HEK293T (cell line): ENCODE measurements at regions not wholly inside any gene's neighbourhood (a gene's known extent, or its start where the extent isn't known, plus 50 kb on each side); places are given as distances from the start of the nearest gene placed in this dataset.

Experiments used
- CTCF ChIA-PET: fragments of 350-600 bp; formaldehyde crosslinking; extraction: SDS; loops from one replicate; lab custom pipeline; 2021; ENCODE audit warnings: antibody characterized with exemption, inconsistent platforms; lab: Yijun Ruan, JAX
- POLR2A ChIA-PET: fragments of 350-600 bp; formaldehyde crosslinking; extraction: SDS; loops from one replicate; lab custom pipeline; 2020; ENCODE audit warnings: antibody characterized with exemption, inconsistent platforms; lab: Yijun Ruan, JAX
- DNase-seq: peaks from one replicate; pipeline ENCODE4 v3.0.0; 2012; ENCODE audit warnings: mixed read lengths; ENCODE audit errors: extremely low spot score
- ARNT ChIP-seq: fragments of 450-650 bp; IDR thresholded peaks from 2 replicates; pipeline ENCODE4 v1.6.1; 2017; ENCODE audit warnings: mild to moderate bottlenecking
- BHLHE40 ChIP-seq: fragments of 450-650 bp; IDR thresholded peaks from 2 replicates; pipeline ENCODE4 v1.6.1; 2016; ENCODE audit warnings: mild to moderate bottlenecking, moderate library complexity, borderline replicate concordance
- CTBP1 ChIP-seq: fragments of 450-650 bp; IDR thresholded peaks from 2 replicates; pipeline ENCODE4 v1.6.1; 2016; ENCODE audit warnings: borderline replicate concordance
- ELF4 ChIP-seq: fragments of 450-650 bp; IDR thresholded peaks from 2 replicates; pipeline ENCODE4 v1.6.1; 2017; ENCODE audit warnings: antibody characterized with exemption
- FOXA1 ChIP-seq: fragments of 450-650 bp; IDR thresholded peaks from 2 replicates; pipeline ENCODE4 v1.6.1; 2016; ENCODE audit warnings: mild to moderate bottlenecking
- FOXK2 ChIP-seq: fragments of 450-650 bp; IDR thresholded peaks from 2 replicates; pipeline ENCODE4 v1.6.1; 2016; ENCODE audit warnings: mild to moderate bottlenecking
- FOXM1 ChIP-seq: fragments of 450-650 bp; IDR thresholded peaks from 2 replicates; pipeline ENCODE4 v1.6.1; 2017; ENCODE audit warnings: mild to moderate bottlenecking, borderline replicate concordance
- HDGF ChIP-seq: fragments of 450-650 bp; IDR thresholded peaks from 2 replicates; pipeline ENCODE4 v1.6.1; 2017; ENCODE audit warnings: antibody characterized with exemption, borderline replicate concordance
- L3MBTL2 ChIP-seq: fragments of 450-650 bp; conservative IDR thresholded peaks from 2 replicates; pipeline ENCODE4 v1.6.1; 2016; ENCODE audit warnings: mild to moderate bottlenecking
- LEF1 ChIP-seq: fragments of 450-650 bp; IDR thresholded peaks from 2 replicates; pipeline ENCODE4 v1.6.1; 2017; ENCODE audit warnings: mild to moderate bottlenecking, borderline replicate concordance
- NFRKB ChIP-seq: fragments of 450-650 bp; IDR thresholded peaks from 2 replicates; pipeline ENCODE4 v1.6.1; 2016; ENCODE audit warnings: mild to moderate bottlenecking, moderate library complexity
- SP1 ChIP-seq: fragments of 450-650 bp; IDR thresholded peaks from 2 replicates; pipeline ENCODE4 v1.6.1; 2017
- SUZ12 ChIP-seq: fragments of 450-650 bp; IDR thresholded peaks from 2 replicates; pipeline ENCODE4 v1.6.1; 2016; ENCODE audit warnings: mild to moderate bottlenecking
- TARDBP ChIP-seq: fragments of 450-650 bp; IDR thresholded peaks from 2 replicates; pipeline ENCODE4 v1.6.1; 2016
- ZNF384 ChIP-seq: fragments of 450-650 bp; IDR thresholded peaks from 2 replicates; pipeline ENCODE4 v1.6.1; 2016
- TF ChIP-seq, protein P1 (sequence below): fragments of 450-650 bp; IDR thresholded peaks from 2 replicates; pipeline ENCODE4 v1.6.1; 2016

DNA sequence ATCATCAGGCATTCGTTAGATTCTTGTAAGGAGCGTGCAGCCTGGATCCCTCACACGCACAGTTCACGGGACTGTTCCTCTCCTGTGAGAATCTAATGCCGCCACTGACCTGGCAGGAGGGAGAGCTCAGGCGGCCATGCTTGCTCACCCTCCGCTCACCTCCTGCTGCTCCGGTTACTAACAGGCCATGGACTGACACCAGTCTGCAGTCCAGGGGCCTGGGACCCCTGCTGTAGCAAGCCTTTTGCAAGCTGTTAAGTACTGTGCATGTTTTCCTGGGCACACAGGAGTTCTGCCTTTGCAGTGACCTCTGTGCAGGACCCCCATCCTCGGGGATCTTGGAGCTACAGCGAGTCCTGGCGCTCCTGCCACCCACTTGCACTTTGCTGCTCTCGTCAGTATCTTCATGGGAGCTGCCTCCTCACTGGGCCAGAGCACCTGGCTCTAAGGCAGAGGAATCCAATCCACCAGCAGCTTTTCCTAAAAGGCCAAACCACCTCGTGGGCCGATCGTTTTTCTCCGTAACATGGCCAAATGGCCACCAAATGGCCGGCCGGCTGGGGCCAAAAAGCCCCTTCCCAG lies 230.6 kb downstream of the FOXL1 start:
- POLR2A ChIA-PET, result no interaction called here
- TF ChIP-seq LEF1 (no peak), SP1 (no peak), BHLHE40 (no peak), ELF4 (no peak), NFRKB (no peak), ARNT (no peak), CTBP1 (no peak), FOXM1 (no peak), SUZ12 (no peak), FOXK2 (no peak)
- TF ChIP-seq, protein P1, sequence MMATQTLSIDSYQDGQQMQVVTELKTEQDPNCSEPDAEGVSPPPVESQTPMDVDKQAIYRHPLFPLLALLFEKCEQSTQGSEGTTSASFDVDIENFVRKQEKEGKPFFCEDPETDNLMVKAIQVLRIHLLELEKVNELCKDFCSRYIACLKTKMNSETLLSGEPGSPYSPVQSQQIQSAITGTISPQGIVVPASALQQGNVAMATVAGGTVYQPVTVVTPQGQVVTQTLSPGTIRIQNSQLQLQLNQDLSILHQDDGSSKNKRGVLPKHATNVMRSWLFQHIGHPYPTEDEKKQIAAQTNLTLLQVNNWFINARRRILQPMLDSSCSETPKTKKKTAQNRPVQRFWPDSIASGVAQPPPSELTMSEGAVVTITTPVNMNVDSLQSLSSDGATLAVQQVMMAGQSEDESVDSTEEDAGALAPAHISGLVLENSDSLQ, result no peak

DNA sequence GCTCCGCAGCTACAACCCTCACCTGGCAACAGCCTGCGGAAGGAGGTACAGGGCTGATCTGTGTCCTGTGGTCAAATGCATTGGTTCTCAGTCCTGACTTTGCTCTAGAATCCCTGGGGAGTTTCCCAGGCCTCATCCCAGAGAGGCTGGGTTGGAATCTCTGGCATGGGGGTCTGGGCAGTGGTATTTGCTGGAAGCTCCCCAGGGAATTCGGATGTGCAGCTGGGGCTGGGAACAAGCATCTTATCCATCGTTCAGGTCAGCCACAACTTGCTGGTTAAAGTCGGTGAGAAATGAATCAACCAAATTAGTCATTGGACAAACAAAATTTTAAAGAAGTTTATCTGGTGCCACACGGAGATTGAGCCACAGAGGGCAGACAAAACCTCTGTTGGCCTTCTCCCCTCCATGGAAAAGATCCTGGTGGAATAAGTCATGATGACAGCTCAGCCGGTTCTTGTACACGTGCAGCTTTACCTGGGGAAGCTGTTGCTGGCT lies 231.2 kb downstream of the FOXL1 start:
- CTCF ChIA-PET, result no interaction called here

More for the DNA sequence above, 230.6 kb downstream of the FOXL1 start:
- no peak for DNase-seq
- CTCF ChIA-PET, result no interaction called here

DNA sequence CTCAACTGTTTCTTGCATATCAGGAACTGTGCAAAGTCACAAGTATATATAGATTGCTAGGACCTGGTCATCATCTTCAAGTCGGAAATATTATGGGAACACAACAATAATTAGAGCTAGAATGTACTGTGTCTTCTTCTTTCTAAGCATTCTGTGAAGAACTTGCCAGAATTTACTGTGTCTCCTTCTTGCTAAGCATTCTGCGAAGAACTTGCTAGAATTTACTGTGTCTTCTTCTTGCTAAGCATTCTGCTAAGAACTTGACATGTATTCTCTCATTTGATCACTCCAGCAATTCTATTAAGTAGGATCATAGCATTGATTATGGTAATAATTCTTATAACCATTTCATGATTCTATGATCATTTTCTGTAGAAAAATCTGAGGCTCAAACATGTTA lies 231.7 kb downstream of the FOXL1 start:
- no peak for TF ChIP-seq FOXK2
- TF ChIP-seq BHLHE40, result no peak
- TF ChIP-seq SUZ12, result no peak
- no peak for TF ChIP-seq CTBP1
- TF ChIP-seq HDGF, result no peak
- no peak for TF ChIP-seq LEF1
- TF ChIP-seq FOXA1, result no peak
- no peak for TF ChIP-seq ZNF384
- TF ChIP-seq, protein P1, result no peak
- no peak for TF ChIP-seq NFRKB
- no peak for TF ChIP-seq L3MBTL2
- no peak for TF ChIP-seq FOXM1
- no peak for TF ChIP-seq ARNT
- POLR2A ChIA-PET, result no interaction called here
- no peak for DNase-seq
- CTCF ChIA-PET, result no interaction called here

More for the DNA sequence above, 231.2 kb downstream of the FOXL1 start:
- no peak for TF ChIP-seq FOXM1
- no peak for TF ChIP-seq HDGF
- no peak for TF ChIP-seq ELF4
- no peak for TF ChIP-seq LEF1
- no peak for TF ChIP-seq SUZ12
- TF ChIP-seq FOXA1, result no peak
- no peak for TF ChIP-seq L3MBTL2
- no peak for TF ChIP-seq ZNF384
- TF ChIP-seq, protein P1, result no peak
- TF ChIP-seq FOXK2, result no peak
- no peak for TF ChIP-seq CTBP1
- TF ChIP-seq BHLHE40, result no peak
- DNase-seq, result no peak
- POLR2A ChIA-PET, result no interaction called here

DNA sequence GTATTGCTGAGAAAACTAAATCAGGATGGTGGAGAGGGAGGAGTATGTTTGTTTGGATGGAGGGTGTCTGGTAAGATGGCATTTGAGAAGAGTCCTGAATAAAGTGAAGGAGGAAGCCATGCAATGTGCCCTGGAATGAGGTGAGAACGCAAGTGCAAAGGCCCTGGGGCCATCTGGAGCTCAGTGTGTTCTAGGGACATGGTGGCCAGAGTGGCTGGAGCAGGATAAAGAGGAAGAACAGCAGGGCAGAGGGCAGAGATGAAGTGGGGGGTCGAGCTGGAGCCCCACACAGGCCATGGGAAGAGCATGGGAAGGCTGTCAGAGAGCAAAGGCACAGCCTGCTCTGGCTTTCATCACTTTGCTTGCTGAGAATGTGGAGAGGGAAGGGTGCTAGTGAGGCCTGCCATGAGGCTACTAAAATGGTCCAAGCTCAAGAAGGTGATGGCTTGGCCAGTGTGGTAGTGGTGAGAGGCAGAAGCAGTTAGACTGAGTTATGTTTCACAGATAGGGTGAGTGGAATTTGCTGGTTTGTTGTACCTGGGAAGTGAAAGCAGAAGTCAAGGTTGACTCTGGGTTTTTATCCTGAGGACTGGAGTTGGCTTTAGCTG lies 234.1 kb downstream of the FOXL1 start:
- ChIA-PET POLR2A (no interaction called here), CTCF (no interaction called here)
- no peak for TF ChIP-seq FOXA1
- DNase-seq, result no peak

DNA sequence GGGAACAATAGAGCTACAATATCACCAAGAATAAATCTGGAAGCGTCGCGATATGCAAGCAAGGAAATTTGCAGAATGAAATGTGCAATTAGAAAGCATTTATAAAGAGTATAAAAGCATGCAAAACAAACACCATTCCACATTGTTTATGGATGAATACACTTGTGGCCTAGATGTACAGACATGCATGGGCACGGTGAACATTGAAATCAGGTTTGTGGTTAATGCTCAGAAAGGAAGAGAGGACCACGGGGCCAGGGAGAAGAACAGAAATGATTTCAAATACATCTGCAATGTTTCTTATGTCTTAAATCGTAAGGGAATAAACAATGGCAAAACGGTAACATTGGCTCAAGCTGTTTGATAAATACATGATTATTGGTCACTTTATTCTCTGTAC lies 235.9 kb downstream of the FOXL1 start:
- POLR2A ChIA-PET, result interaction anchor here (1.3 kb wide), 1 partner anchor 8 kb away, joined by 3 read pairs; no protein-coding TSS in a partner anchor
- no peak for DNase-seq
- TF ChIP-seq ARNT (no peak), BHLHE40 (no peak), SUZ12 (no peak), SP1 (no peak), NFRKB (no peak), TARDBP (no peak), HDGF (no peak), CTBP1 (no peak), FOXM1 (no peak)
- CTCF ChIA-PET, result no interaction called here

DNA sequence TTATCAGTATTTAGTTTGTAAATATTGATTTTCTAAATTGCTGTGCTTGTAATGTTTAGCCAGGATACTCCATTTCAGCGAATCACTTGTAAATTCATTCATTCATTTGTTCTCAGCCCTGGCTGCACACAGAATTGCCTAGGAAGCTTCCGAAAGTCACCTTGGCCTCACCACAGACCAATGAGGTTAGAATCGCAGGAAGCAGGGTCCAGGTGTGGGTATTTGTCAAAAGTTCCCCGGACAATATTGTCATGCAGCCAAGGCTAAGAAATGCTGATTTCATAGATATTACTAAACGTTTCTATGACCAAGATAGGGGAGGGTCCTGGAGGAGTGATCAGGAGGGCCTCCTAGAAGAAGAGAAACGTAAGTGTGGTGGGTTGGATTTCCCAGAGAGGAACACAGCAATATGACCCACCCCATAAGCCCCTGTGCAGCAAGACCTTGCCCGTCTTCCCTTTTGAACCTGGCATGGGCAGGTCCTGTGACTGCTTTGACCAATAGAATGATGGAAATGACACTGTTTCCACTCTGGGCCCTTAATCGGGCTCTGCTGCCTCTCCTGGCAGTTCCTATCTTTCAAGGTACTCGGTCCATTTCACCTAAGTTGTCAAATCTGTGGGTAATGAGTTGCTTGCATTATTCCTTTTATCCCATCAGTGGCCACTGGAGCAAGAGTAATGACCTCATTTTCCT lies 238.7 kb downstream of the FOXL1 start:
- TF ChIP-seq TARDBP, result no peak
- no peak for TF ChIP-seq CTBP1
- TF ChIP-seq SP1, result no peak
- no peak for TF ChIP-seq ZNF384
- TF ChIP-seq FOXA1, result no peak
- TF ChIP-seq ARNT, result no peak
- no peak for TF ChIP-seq L3MBTL2
- TF ChIP-seq HDGF, result no peak
- no peak for TF ChIP-seq FOXK2
- TF ChIP-seq, protein P1, result no peak
- TF ChIP-seq FOXM1, result no peak
- no peak for TF ChIP-seq NFRKB
- DNase-seq, result no peak
- CTCF ChIA-PET, result no interaction called here
- POLR2A ChIA-PET, result no interaction called here
